ENCODE measurements at regions not wholly inside any gene's neighbourhood (a gene's known extent, or its start where the extent isn't known, plus 50 kb on each side); places are given as distances from the start of the nearest gene placed in this dataset.

GRCh38 chr15:81544385-81544784 lies 170.4 kb upstream of the TMC3 start:
- Histone ChIP-seq H3K27me3 (ENCODE audit: control insufficient read depth, insufficient read depth, low read length) (no peaks in the 10 kb centered on the region), H3K36me3 (ENCODE audit: control insufficient read depth, insufficient read depth, low read length) (no peaks in the 10 kb centered on the region), H3K4me3 (ENCODE audit: low read depth, low read length) (no peak overlapping the region)
- DNase-seq (ENCODE audit: low read depth) (no peak), FAIRE-seq (no peak)
- TF ChIP-seq CTCF (IDR thresholded peaks at IDR 0.05; ENCODE audit: insufficient read depth, low read length, severe bottlenecking), result no peak

GRCh38 chr15:81540909-81541308 lies 166.9 kb upstream of the TMC3 start:
- Histone ChIP-seq H3K36me3 (ENCODE audit: control insufficient read depth, insufficient read depth, low read length) (no peaks in the 10 kb centered on the region), H3K4me3 (ENCODE audit: low read depth, low read length) (no peak overlapping the region), H3K27me3 (ENCODE audit: control insufficient read depth, insufficient read depth, low read length) (no peaks in the 10 kb centered on the region)
- DNase-seq (ENCODE audit: low read depth) (no peak), FAIRE-seq (no peak)
- TF ChIP-seq CTCF (IDR thresholded peaks at IDR 0.05; ENCODE audit: insufficient read depth, low read length, severe bottlenecking), result no peak

- H3K36me3 ChIP-seq (ENCODE audit: control insufficient read depth, insufficient read depth, low read length), result no peaks in the 10 kb centered on the region
- no peak overlapping the region for H3K4me3 ChIP-seq (ENCODE audit: low read depth, low read length)
- H3K27me3 ChIP-seq (ENCODE audit: control insufficient read depth, insufficient read depth, low read length), result no peaks in the 10 kb centered on the region
- DNase-seq (ENCODE audit: low read depth) (no peak), FAIRE-seq (no peak)
- no peak for TF ChIP-seq CTCF (IDR thresholded peaks at IDR 0.05; ENCODE audit: insufficient read depth, low read length, severe bottlenecking)
Observed at GRCh38 chr15:81536356-81536755, 162.3 kb upstream of the TMC3 start.

GRCh38 chr15:81534124-81534523 lies 160.1 kb upstream of the TMC3 start:
- no peak for FAIRE-seq
- TF ChIP-seq CTCF (IDR thresholded peaks at IDR 0.05; ENCODE audit: insufficient read depth, low read length, severe bottlenecking), result no peak

GRCh38 chr15:81532001-81532400 lies 158.0 kb upstream of the TMC3 start:
- no peak for FAIRE-seq
- Histone ChIP-seq H3K4me3 (ENCODE audit: low read depth, low read length) (no peak overlapping the region), H3K36me3 (ENCODE audit: control insufficient read depth, insufficient read depth, low read length) (no peaks in the 10 kb centered on the region), H3K27me3 (ENCODE audit: control insufficient read depth, insufficient read depth, low read length) (no peaks in the 10 kb centered on the region)
- DNase-seq (ENCODE audit: low read depth), result peak; percentile 53
- no peak for TF ChIP-seq CTCF (IDR thresholded peaks at IDR 0.05; ENCODE audit: insufficient read depth, low read length, severe bottlenecking)

More at GRCh38 chr15:81534124-81534523, 160.1 kb upstream of the TMC3 start:
- H3K27me3 ChIP-seq (ENCODE audit: control insufficient read depth, insufficient read depth, low read length), result no peaks in the 10 kb centered on the region
- DNase-seq (ENCODE audit: low read depth), result no peak
- no peak overlapping the region for H3K4me3 ChIP-seq (ENCODE audit: low read depth, low read length)
- H3K36me3 ChIP-seq (ENCODE audit: control insufficient read depth, insufficient read depth, low read length), result no peaks in the 10 kb centered on the region

GRCh38 chr15:81531109-81531592 lies 157.1 kb upstream of the TMC3 start:
- no peaks in the 10 kb centered on the region for H3K36me3 ChIP-seq (ENCODE audit: control insufficient read depth, insufficient read depth, low read length)
- H3K27me3 ChIP-seq (ENCODE audit: control insufficient read depth, insufficient read depth, low read length), result no peaks in the 10 kb centered on the region
- TF ChIP-seq CTCF (IDR thresholded peaks at IDR 0.05; ENCODE audit: insufficient read depth, low read length, severe bottlenecking), result no peak
- FAIRE-seq (no peak), DNase-seq (ENCODE audit: low read depth) (no peak)
- no peak overlapping the region for H3K4me3 ChIP-seq (ENCODE audit: low read depth, low read length)

Measured in bronchial epithelial cell (primary cell).